ENCODE measurements at regions not wholly inside any gene's neighbourhood (a gene's known extent, or its start where the extent isn't known, plus 50 kb on each side); places are given as distances from the start of the nearest gene placed in this dataset.

DNA sequence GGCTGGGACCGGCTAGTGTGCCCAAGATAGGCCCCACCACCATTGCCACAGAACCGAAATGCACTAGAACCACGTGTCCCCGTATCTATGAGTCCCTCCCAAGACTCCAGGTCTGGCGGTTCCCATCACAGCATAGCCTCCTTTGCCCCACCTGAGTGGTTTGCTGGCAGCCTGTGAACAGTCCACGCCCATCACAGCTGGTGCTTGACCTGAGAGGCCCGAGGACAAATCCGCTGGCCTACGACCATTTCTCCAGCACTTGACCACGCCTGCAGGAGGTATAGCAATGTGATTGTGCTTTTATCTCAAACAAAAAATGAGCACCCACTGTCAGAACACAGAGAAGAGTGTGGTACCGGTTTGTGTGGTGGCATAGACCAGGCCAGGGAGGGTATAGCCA, 736.7 kb upstream of the GBE1 start:
- TF ChIP-seq, protein P1, sequence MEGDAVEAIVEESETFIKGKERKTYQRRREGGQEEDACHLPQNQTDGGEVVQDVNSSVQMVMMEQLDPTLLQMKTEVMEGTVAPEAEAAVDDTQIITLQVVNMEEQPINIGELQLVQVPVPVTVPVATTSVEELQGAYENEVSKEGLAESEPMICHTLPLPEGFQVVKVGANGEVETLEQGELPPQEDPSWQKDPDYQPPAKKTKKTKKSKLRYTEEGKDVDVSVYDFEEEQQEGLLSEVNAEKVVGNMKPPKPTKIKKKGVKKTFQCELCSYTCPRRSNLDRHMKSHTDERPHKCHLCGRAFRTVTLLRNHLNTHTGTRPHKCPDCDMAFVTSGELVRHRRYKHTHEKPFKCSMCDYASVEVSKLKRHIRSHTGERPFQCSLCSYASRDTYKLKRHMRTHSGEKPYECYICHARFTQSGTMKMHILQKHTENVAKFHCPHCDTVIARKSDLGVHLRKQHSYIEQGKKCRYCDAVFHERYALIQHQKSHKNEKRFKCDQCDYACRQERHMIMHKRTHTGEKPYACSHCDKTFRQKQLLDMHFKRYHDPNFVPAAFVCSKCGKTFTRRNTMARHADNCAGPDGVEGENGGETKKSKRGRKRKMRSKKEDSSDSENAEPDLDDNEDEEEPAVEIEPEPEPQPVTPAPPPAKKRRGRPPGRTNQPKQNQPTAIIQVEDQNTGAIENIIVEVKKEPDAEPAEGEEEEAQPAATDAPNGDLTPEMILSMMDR (IDR thresholded peaks at IDR 0.05; ENCODE audit: insufficient read depth, low read length) = no peak
- TF ChIP-seq, protein P2, sequence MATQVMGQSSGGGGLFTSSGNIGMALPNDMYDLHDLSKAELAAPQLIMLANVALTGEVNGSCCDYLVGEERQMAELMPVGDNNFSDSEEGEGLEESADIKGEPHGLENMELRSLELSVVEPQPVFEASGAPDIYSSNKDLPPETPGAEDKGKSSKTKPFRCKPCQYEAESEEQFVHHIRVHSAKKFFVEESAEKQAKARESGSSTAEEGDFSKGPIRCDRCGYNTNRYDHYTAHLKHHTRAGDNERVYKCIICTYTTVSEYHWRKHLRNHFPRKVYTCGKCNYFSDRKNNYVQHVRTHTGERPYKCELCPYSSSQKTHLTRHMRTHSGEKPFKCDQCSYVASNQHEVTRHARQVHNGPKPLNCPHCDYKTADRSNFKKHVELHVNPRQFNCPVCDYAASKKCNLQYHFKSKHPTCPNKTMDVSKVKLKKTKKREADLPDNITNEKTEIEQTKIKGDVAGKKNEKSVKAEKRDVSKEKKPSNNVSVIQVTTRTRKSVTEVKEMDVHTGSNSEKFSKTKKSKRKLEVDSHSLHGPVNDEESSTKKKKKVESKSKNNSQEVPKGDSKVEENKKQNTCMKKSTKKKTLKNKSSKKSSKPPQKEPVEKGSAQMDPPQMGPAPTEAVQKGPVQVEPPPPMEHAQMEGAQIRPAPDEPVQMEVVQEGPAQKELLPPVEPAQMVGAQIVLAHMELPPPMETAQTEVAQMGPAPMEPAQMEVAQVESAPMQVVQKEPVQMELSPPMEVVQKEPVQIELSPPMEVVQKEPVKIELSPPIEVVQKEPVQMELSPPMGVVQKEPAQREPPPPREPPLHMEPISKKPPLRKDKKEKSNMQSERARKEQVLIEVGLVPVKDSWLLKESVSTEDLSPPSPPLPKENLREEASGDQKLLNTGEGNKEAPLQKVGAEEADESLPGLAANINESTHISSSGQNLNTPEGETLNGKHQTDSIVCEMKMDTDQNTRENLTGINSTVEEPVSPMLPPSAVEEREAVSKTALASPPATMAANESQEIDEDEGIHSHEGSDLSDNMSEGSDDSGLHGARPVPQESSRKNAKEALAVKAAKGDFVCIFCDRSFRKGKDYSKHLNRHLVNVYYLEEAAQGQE (IDR thresholded peaks at IDR 0.05; ENCODE audit: insufficient replicate concordance, low read depth) = no peak
- no peak for TF ChIP-seq POLR2AphosphoS5 (IDR thresholded peaks at IDR 0.05; ENCODE audit: low read depth)
- TF ChIP-seq SPI1 (IDR thresholded peaks at IDR 0.05; ENCODE audit: borderline replicate concordance, low read depth) = no peak
- TF ChIP-seq GABPA (IDR thresholded peaks at IDR 0.05; ENCODE audit: low read depth) = no peak

All from HL-60 (cell line).